HG02943 (cell line): ENCODE measurements at regions not wholly inside any gene's neighbourhood (a gene's known extent, or its start where the extent isn't known, plus 50 kb on each side); places are given as distances from the start of the nearest gene placed in this dataset.

Experiments used
- ATAC-seq: cut with Tn5 transposase; IDR thresholded peaks from one replicate; pipeline ENCODE4 v1.9.1; 2021; ENCODE audit warnings: mild to moderate bottlenecking, low read depth, moderate library complexity; ENCODE audit not compliant: unreplicated experiment

DNA sequence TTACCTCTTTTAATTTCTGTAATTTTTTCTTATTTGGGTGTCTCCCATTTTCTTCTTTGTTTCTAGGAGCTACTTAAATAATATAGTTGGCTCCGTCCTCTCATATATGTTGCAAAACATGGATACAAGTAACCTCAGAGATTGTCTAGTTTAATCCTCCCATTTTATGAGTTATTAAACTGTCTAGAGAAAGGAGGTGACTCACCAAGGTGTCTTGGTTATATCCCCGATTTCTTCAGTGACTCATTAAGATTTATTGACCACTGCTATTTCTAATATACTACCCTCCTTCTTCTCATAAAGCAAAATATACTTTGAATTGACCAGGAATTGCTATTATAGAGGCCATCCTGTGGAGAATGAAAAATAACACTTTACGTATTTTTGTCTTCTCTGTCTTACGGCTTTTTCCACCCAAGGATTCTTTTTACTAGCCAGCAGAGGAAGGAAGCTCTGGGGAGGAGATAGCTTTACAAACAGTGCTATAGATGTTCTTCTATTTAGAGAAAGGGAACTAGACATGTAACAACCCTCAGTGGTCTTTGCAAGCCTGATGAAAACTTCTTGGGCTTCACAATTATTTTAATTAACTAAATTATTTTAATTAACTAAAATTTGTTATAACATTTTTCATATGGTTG lies 300.4 kb upstream of the TNP1 start:
- ATAC-seq, result no peak

DNA sequence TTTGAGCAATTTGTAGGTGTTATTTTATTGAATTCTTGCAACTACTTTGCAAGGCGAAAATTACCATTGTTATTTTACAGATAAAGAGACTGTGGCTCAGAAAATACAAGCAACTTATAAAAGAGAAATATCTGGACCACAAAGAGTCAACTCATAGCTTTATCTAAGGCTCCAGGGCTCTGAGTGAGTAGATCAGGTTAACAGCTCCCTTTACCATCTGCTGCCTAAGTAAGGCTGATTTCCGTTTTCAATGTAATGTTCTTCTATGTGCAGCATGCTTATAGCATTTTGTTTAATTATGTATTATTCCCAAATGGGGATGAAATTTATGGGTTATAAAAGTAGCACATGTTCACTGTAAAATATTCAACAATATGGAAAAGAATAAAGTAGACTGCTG lies 299.1 kb upstream of the TNP1 start:
- no peak for ATAC-seq

DNA sequence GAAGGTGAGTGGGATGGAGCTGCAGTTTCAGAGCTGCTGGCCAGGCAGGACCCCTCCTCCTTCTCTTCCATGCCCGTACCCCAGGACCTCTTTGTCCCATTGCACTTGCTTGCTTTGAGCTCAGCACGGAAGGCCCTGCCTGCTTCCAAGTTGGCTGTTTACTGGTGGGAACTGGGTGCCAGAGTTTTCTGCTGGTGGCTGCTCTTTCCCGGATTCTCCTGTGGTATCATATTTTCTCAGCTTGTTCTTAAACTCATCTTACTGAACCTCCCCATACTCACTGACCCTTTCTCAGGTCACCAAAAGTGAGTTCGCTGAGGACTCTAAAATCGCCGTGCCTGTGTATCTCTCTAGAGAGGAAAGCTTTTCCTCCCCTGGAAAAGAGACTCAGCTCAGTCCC lies 297.7 kb upstream of the TNP1 start:
- ATAC-seq, result no peak

DNA sequence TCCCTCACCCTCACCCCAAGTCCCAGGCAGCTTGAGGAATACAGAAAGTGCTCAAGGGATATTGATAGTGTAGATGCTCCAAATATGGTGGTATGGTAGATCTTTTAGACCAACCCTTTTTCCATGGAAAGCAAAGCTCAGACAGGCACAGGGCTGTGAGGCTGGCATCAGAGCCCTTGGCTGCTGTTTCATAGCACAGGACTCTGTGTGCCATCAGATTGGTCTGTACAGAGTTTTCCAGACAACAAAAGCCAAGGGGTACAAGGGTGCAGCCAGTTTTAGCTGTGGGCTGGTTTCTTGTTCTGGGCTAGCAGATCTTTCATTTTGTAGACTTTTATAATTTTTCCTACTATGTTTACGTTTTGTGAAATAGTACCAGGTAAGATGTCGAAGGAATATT lies 296.9 kb upstream of the TNP1 start:
- ATAC-seq, result no peak

DNA sequence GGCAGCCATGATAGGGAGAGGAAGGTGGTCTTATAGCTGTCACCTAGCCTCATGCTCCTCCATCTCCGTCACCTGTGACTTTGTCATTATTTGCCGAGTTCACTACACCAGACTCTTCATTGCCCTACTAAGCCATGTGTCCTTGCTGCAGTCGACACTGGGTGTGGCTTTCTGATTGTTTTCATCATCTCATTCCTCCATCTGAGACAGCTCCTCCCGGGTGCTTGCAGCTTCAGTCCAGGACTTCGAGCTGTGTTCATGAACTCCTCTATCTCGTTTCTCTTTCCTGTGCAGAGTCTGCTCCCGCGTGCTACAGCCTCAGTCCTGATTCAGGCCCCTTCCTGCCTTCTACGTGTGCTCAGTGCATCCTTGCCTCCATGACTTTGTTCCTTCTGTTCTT lies 295.1 kb upstream of the TNP1 start:
- ATAC-seq, result no peak

DNA sequence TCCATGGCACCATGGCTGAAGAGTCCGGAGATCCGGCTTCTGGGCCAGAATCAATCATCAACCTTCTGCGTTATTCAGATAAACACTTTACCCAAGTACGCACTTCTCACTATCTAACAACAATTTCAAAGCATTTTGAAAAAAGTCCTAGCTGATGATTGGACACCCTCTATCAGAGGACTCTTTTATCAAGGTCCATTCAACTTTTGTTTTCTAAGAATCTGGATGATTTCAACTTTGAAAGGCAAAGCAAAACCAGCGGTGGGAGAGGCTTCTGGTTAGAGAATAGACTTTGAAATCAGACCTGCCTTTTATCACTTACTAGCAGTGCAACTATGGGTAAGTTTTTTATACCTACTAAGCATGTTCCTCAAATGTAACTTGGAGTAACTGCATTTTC lies 293.6 kb upstream of the TNP1 start:
- no peak for ATAC-seq

- no peak for ATAC-seq
These were observed 293.0 kb upstream of the TNP1 start for GRCh38 chr2:217152831-217153230.

- no peak for ATAC-seq
These were observed 291.8 kb upstream of the TNP1 start for GRCh38 chr2:217151509-217152206.

GRCh38 chr2:217150236-217150635 lies 290.4 kb upstream of the TNP1 start:
- no peak for ATAC-seq

GRCh38 chr2:217149087-217149660 lies 289.3 kb upstream of the TNP1 start:
- no peak for ATAC-seq

GRCh38 chr2:217147818-217148217 lies 288.0 kb upstream of the TNP1 start:
- no peak for ATAC-seq

DNA sequence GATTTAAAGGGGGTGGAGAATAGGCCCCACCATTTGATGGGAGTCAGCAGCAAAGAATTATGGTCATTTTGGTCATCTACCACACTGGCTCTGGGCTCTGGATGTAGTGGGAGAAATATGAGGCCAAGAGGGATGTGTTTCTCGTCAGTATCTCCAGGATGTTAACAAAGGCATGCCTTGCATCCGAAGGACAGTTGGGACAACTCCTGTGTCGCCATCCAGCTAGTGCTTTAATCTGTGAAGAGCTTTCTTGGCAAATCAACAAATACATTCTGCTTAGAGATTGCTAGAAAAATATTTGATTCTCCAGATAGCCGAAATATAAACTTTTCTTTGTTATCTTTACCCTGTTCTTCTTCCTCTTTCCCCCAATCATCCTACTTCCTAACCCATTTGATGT lies 287.1 kb upstream of the TNP1 start:
- no peak for ATAC-seq

- no peak for ATAC-seq
These were observed 282.9 kb upstream of the TNP1 start for GRCh38 chr2:217142649-217143266.

DNA sequence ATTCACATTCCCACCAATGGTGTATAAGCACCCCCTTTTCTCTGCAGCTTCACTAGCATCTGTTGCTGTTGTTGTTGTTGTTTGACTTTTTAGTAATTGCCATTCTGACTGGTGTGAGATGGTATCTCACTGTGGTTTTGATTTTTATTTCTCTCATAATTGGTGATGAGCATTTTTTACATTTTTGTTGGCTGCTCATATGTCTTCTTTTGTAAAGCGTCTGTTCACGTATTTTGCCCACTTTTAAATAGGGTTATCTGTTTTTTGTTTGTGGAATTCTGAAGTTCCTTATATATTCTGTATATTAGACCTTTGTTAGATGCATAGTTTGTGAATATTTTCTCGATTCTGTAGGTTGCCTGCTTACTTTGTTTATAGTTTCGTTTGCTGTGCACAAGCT lies 278.4 kb upstream of the TNP1 start:
- no peak for ATAC-seq

GRCh38 chr2:217127744-217128143 lies 267.9 kb upstream of the TNP1 start:
- ATAC-seq, result no peak

DNA sequence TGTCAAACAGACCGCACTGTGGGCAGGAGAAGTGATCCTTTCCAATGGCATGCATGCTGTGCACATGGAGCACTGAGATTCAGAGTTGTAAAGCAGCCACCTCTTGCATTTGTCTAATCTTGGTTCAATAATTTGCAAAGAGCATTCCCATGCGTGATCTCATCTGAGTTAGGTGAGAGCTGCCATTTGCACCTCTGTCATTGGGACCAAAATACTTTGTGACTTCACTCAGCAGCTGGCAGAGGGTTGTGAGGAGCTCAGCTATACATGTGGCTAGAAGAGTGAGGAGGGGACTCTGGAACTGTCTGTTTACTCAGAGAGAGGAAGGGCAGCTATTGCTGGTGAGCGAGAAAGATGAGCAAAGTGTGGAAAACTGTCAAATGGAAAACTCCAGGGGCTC lies 265.1 kb upstream of the TNP1 start:
- ATAC-seq, result no peak

DNA sequence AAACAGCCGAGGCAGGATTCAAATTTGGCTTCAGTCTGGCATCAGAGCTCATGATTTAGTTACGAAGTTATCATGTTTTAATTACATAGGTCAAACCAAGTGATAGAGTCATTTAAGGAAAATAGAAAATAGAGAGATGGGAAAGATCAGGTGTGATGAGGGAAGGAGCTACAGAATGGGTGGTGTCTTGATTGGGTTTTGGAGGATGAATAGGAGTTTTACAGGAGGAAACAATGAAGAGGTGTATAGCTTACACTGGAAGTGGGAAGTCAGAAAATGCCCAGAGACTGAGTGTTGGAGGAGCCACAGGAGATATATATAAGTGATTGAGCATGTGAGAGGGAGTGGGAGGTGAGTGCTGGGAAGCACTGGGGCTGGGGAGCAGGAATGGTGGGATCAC lies 264.2 kb upstream of the TNP1 start:
- no peak for ATAC-seq

- no peak for ATAC-seq
These were observed 261.7 kb upstream of the TNP1 start for GRCh38 chr2:217121565-217121964.

GRCh38 chr2:217120429-217120828 lies 260.6 kb upstream of the TNP1 start:
- no peak for ATAC-seq

DNA sequence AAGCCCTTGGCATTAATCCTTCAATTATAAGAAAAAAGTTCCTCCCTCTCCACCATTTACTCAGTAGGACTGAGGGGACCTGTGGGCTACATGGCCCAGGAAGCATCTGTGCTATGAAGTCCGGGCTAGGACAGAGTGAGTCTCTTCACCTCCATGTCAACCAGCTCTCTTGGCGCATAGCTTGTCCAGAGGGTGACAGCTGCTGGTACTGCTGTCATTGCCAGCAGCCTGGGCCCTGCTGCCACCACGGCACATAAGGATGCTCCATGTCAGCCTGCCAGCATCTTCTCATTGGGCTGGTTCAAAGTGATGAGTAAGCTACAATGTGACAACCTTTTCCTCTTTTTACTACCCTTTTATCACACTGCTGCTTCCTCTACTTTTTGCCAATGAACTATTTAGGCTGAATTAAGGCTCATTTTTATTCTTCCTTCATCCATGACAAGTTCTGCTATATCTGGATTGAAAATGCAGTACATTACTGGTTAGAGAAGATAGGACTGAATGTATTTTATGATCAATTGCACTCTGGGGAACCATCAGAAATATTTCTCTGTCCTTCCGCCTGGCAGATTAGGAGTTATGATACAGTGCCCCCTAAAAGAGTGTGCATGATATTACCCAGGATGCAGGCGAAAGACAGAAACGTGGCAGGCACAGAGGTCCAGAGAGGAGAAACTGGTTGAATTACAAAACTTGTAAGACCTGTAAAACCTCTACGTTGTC lies 258.9 kb upstream of the TNP1 start:
- ATAC-seq, result no peak

DNA sequence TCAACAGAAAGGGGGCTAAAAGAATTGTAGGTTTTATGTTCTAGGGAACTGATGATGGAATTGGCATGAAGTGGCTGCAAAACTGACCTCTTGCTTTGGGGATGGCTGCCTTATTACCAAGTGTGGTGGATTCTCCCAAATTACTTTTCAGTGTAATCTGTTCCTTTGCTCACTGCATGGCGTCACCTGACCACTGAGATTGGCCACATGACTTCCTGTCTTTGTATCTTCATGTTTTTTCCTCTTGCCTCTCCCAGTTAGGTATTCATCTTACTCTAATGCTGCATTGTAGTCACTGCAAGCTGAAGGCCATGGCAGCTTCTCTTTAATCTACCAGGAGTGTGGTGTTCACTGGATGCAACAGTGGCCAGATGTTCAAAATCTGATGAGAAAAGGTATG lies 257.7 kb upstream of the TNP1 start:
- ATAC-seq, result no peak
